T-cell (primary cell): ENCODE measurements at regions not wholly inside any gene's neighbourhood (a gene's known extent, or its start where the extent isn't known, plus 50 kb on each side); places are given as distances from the start of the nearest gene placed in this dataset.

Experiments
- ATAC-seq, 4 experiments: fragments of 200-7000 bp in 3 of 4; fragments of 150-1000 bp in 1 of 4; cut with Tn5 transposase; replicated peaks in 1 of 4; 1 replicate in 3 of 4; 2 replicates in 1 of 4; pipeline ENCODE4 v1.10.0; 2021; ENCODE audit warnings: moderate library complexity in 3 of 4, mild to moderate bottlenecking in 2 of 4, moderate number of reproducible peaks in 1 of 4
- CTCF ChIA-PET, 2 donors: fragments of 300-600 bp; sonication (Branson Sonifier 250); formaldehyde crosslinking; loops; one replicate each; lab custom pipeline; 2022; ENCODE audit warnings: antibody characterized with exemption in 2 of 2; lab: Charles Lee
- POLR2A ChIA-PET, 2 donors: fragments of 300-600 bp; sonication (Branson Sonifier 250); formaldehyde crosslinking; loops; one replicate each; lab custom pipeline; 2022; ENCODE audit warnings: antibody characterized with exemption in 2 of 2; lab: Charles Lee
- DNase-seq, 35 experiments: peaks; one replicate each; pipeline versions ENCODE4 v3.0.0 to v3.0.0-alpha.2; 2013 to 2023
- H3K27ac ChIP-seq: one replicate; pipeline ENCODE4 v1.5.1; 2013; ENCODE audit warnings: low read length
- H3K27me3 ChIP-seq, 2 experiments: replicated peaks in 1 of 2; 1 replicate in 1 of 2; 2 replicates in 1 of 2; pipeline versions ENCODE4 v1.6.1 to v1.7.0; 2013; ENCODE audit warnings: low read length in 1 of 2, mixed read lengths in 1 of 2; ENCODE audit not compliant: control insufficient read depth in 2 of 2, insufficient read depth in 2 of 2; ENCODE audit errors: extremely low read depth in 1 of 2
- H3K36me3 ChIP-seq, 2 donors: 1 replicate in 1 of 2; 2 replicates in 1 of 2; pipeline versions ENCODE4 v1.6.1 to v1.7.0; 2013; ENCODE audit warnings: low read length in 1 of 2; ENCODE audit not compliant: control insufficient read depth in 2 of 2, insufficient read depth in 1 of 2; ENCODE audit errors: extremely low read depth in 1 of 2
- H3K4me1 ChIP-seq, 2 experiments: 1 replicate in 1 of 2; 2 replicates in 1 of 2; pipeline versions ENCODE4 v1.6.1 to v1.7.0; 2013; ENCODE audit warnings: low read length in 2 of 2, mixed read lengths in 1 of 2; ENCODE audit not compliant: insufficient read depth in 2 of 2, control insufficient read depth in 1 of 2; ENCODE audit errors: extremely low read depth in 1 of 2
- H3K4me3 ChIP-seq, 2 donors: 1 replicate in 1 of 2; 2 replicates in 1 of 2; pipeline versions ENCODE4 v1.5.1 to v1.7.0; 2013; ENCODE audit warnings: mild to moderate bottlenecking in 2 of 2, low read length in 1 of 2, moderate library complexity in 1 of 2; ENCODE audit not compliant: control insufficient read depth in 1 of 2; ENCODE audit errors: extremely low read depth in 1 of 2
- H3K9me3 ChIP-seq: 2 replicates; pipeline ENCODE4 v1.7.0; 2013
- H3K27ac Mint-ChIP-seq, 2 donors: one replicate each; pipeline ENCODE4 v1.8.0; 2020 to 2021; ENCODE audit warnings: mild to moderate bottlenecking in 2 of 2, mixed read lengths in 2 of 2
- H3K27me3 Mint-ChIP-seq, 2 donors: one replicate each; pipeline ENCODE4 v1.8.0; 2021 to 2022; ENCODE audit warnings: mixed read lengths in 2 of 2
- H3K36me3 Mint-ChIP-seq: one replicate; pipeline ENCODE4 v1.8.0; 2021; ENCODE audit warnings: mixed read lengths
- H3K4me1 Mint-ChIP-seq, 3 donors: one replicate each; pipeline ENCODE4 v1.8.0; 2020 to 2022; ENCODE audit warnings: mixed read lengths in 3 of 3, mild to moderate bottlenecking in 1 of 3
- H3K4me3 Mint-ChIP-seq, 3 donors: one replicate each; pipeline ENCODE4 v1.8.0; 2020 to 2022; ENCODE audit warnings: mild to moderate bottlenecking in 3 of 3, mixed read lengths in 3 of 3, moderate library complexity in 3 of 3
- H3K9me3 Mint-ChIP-seq, 3 donors: one replicate each; pipeline ENCODE4 v1.8.0; 2020 to 2022; ENCODE audit warnings: mixed read lengths in 3 of 3
- WGBS: methylation state at CpG from one replicate; pipeline ENCODE4 v1.1.5; 2013; ENCODE audit warnings: missing lambda C conversion rate; ENCODE audit not compliant: insufficient coverage; 5-methylcytosine and 5-hydroxymethylcytosine counted together

- Mint-ChIP-seq H3K4me1 (no peaks in the 10 kb centered on the region), H3K27me3 (peaks cover 0 to 2% of the 10 kb centered on the region in 2 donors), H3K27ac (no peak overlapping the region), H3K36me3 (no peaks in the 10 kb centered on the region), H3K4me3 (no peak overlapping the region), H3K9me3 (no peaks in the 10 kb centered on the region)
- Histone ChIP-seq H3K27me3 (peaks cover 0 to 17% of the 10 kb centered on the region in 2 experiments), H3K9me3 (no peaks in the 10 kb centered on the region), H3K36me3 (no peaks in the 10 kb centered on the region), H3K27ac (no peak overlapping the region), H3K4me1 (no peaks in the 10 kb centered on the region), H3K4me3 (no peak overlapping the region)
- CTCF ChIA-PET = no interaction called here
- POLR2A ChIA-PET = no interaction called here
- 77% methylated on average over 10 of the region's 13 CpGs for WGBS
- ATAC-seq (no peak), DNase-seq (no peak)
Observed at GRCh38 chr6:169161572-169162167, 92.0 kb downstream of the THBS2 start.

GRCh38 chr6:169160855-169161560 lies 92.6 kb downstream of the THBS2 start:
- Mint-ChIP-seq H3K27ac (no peak overlapping the region), H3K27me3 (peaks cover under 1 to 3% of the 10 kb centered on the region in 2 donors), H3K4me3 (no peak overlapping the region), H3K36me3 (no peaks in the 10 kb centered on the region), H3K9me3 (no peaks in the 10 kb centered on the region), H3K4me1 (no peaks in the 10 kb centered on the region)
- Histone ChIP-seq H3K9me3 (no peaks in the 10 kb centered on the region), H3K36me3 (no peaks in the 10 kb centered on the region), H3K27ac (no peak overlapping the region), H3K27me3 (peaks cover 0 to 23% of the 10 kb centered on the region in 2 experiments), H3K4me3 (no peak overlapping the region), H3K4me1 (no peaks in the 10 kb centered on the region)
- WGBS = 80% methylated on average over 10 of the region's 15 CpGs
- ChIA-PET POLR2A (no interaction called here), CTCF (no interaction called here)
- no peak for DNase-seq
- ATAC-seq = no peak

GRCh38 chr6:169160091-169160854 lies 93.4 kb downstream of the THBS2 start:
- no peaks in the 10 kb centered on the region for H3K36me3 ChIP-seq
- 78% methylated on average over 19 of the region's 22 CpGs for WGBS
- H3K27ac Mint-ChIP-seq = no peak overlapping the region
- H3K4me3 Mint-ChIP-seq = no peak overlapping the region
- no peaks in the 10 kb centered on the region for H3K9me3 Mint-ChIP-seq
- H3K27me3 Mint-ChIP-seq = peaks cover 8 to 10% of the 10 kb centered on the region in 2 donors
- ChIA-PET CTCF (no interaction called here), POLR2A (no interaction called here)
- no peak overlapping the region for H3K4me3 ChIP-seq
- no peaks in the 10 kb centered on the region for H3K9me3 ChIP-seq
- no peak overlapping the region for H3K27ac ChIP-seq
- DNase-seq = no peak
- ATAC-seq = no peak
- H3K4me1 ChIP-seq = no peaks in the 10 kb centered on the region
- no peaks in the 10 kb centered on the region for H3K36me3 Mint-ChIP-seq
- H3K27me3 ChIP-seq = peaks cover 0 to 26% of the 10 kb centered on the region in 2 experiments
- H3K4me1 Mint-ChIP-seq = no peaks in the 10 kb centered on the region

GRCh38 chr6:169159331-169159730 lies 94.3 kb downstream of the THBS2 start:
- DNase-seq (no peak), ATAC-seq (no peak)
- CTCF ChIA-PET = no interaction called here
- H3K27ac ChIP-seq = no peak overlapping the region
- 92% methylated on average over 13 of the region's 15 CpGs for WGBS
- H3K36me3 ChIP-seq = no peaks in the 10 kb centered on the region
- Mint-ChIP-seq H3K27me3 (peaks cover 12 to 13% of the 10 kb centered on the region in 2 donors), H3K4me3 (no peak overlapping the region), H3K27ac (no peak overlapping the region), H3K4me1 (no peaks in the 10 kb centered on the region), H3K9me3 (no peaks in the 10 kb centered on the region), H3K36me3 (no peaks in the 10 kb centered on the region)
- no peak overlapping the region for H3K4me3 ChIP-seq
- no peaks in the 10 kb centered on the region for H3K4me1 ChIP-seq
- peaks cover 0 to 26% of the 10 kb centered on the region in 2 experiments for H3K27me3 ChIP-seq
- no peaks in the 10 kb centered on the region for H3K9me3 ChIP-seq
- POLR2A ChIA-PET = no interaction called here

- DNase-seq (no peak), ATAC-seq (no peak)
- Histone ChIP-seq H3K27me3 (peaks cover 0 to 26% of the 10 kb centered on the region in 2 experiments), H3K27ac (no peak overlapping the region), H3K4me1 (no peaks in the 10 kb centered on the region), H3K9me3 (no peaks in the 10 kb centered on the region), H3K36me3 (no peaks in the 10 kb centered on the region), H3K4me3 (no peak overlapping the region)
- H3K27ac Mint-ChIP-seq = no peak overlapping the region
- no peaks in the 10 kb centered on the region for H3K4me1 Mint-ChIP-seq
- ChIA-PET POLR2A (no interaction called here), CTCF (no interaction called here)
- H3K27me3 Mint-ChIP-seq = peaks cover 13 to 16% of the 10 kb centered on the region in 2 donors
- H3K9me3 Mint-ChIP-seq = no peaks in the 10 kb centered on the region
- H3K36me3 Mint-ChIP-seq = no peaks in the 10 kb centered on the region
- WGBS = 82% methylated on average over 9 of the region's 10 CpGs
- no peak overlapping the region for H3K4me3 Mint-ChIP-seq
Observed at GRCh38 chr6:169158691-169159090, 95.0 kb downstream of the THBS2 start.

GRCh38 chr6:169158174-169158573 lies 95.5 kb downstream of the THBS2 start:
- ChIA-PET POLR2A (no interaction called here), CTCF (no interaction called here)
- Mint-ChIP-seq H3K4me3 (no peak overlapping the region), H3K27me3 (peaks cover 13 to 20% of the 10 kb centered on the region in 2 donors), H3K36me3 (no peaks in the 10 kb centered on the region), H3K9me3 (no peaks in the 10 kb centered on the region), H3K4me1 (no peaks in the 10 kb centered on the region), H3K27ac (no peak overlapping the region)
- H3K36me3 ChIP-seq = no peaks in the 10 kb centered on the region
- 61% methylated on average over 10 of the region's 10 CpGs for WGBS
- H3K4me1 ChIP-seq = no peaks in the 10 kb centered on the region
- ATAC-seq (no peak), DNase-seq (no peak)
- no peak overlapping the region for H3K27ac ChIP-seq
- no peaks in the 10 kb centered on the region for H3K9me3 ChIP-seq
- no peak overlapping the region for H3K4me3 ChIP-seq
- peaks cover 0 to 22% of the 10 kb centered on the region in 2 experiments for H3K27me3 ChIP-seq
